ENCODE measurements at regions not wholly inside any gene's neighbourhood (a gene's known extent, or its start where the extent isn't known, plus 50 kb on each side); places are given as distances from the start of the nearest gene placed in this dataset.

GRCh38 chr20:6485351-6485750 lies 282.1 kb upstream of the BMP2 start:
- Histone ChIP-seq H3K79me2 (ENCODE audit: insufficient read depth, low read length) (no peaks in the 10 kb centered on the region), H3K27me3 (ENCODE audit: insufficient read depth, low read length) (no peaks in the 10 kb centered on the region), H3K27ac (ENCODE audit: insufficient read length, low read depth, low read length) (no peak overlapping the region), H2AFZ (ENCODE audit: low read length) (no peak overlapping the region), H3K23me2 (ENCODE audit: insufficient read length, low read depth, low read length, poor library complexity, severe bottlenecking) (no peaks in the 10 kb centered on the region), H2BK20ac (ENCODE audit: low read depth, low read length, poor library complexity, severe bottlenecking) (no peak overlapping the region), H3K9me3 (ENCODE audit: control insufficient read depth, low read depth, low read length) (no peaks in the 10 kb centered on the region), H2BK5ac (ENCODE audit: insufficient read length, low read length) (no peak overlapping the region), H2BK12ac (ENCODE audit: insufficient read length, low read depth, low read length) (no peak overlapping the region), H4K8ac (replicated peaks; ENCODE audit: insufficient read length, low read depth, low read length) (no peak overlapping the region), H3K4me1 (ENCODE audit: insufficient read depth, low read length) (no peaks in the 10 kb centered on the region; the same call in 1 of the 2 replicates), H3T11ph (ENCODE audit: low read length) (no peak overlapping the region), H4K20me1 (ENCODE audit: control insufficient read depth, insufficient read depth, insufficient read length) (no peaks in the 10 kb centered on the region), H3K4me2 (ENCODE audit: insufficient read depth, insufficient read length, low read length) (no peak overlapping the region), H3K4ac (ENCODE audit: low read depth, low read length) (no peak overlapping the region), H4K91ac (ENCODE audit: insufficient read length, low read depth, low read length) (no peak overlapping the region), H3K18ac (ENCODE audit: insufficient read length, low read depth, low read length) (no peak overlapping the region), H3K9ac (ENCODE audit: extremely low read depth, insufficient read length, low read length) (no peak overlapping the region), H4K5ac (ENCODE audit: insufficient read length, low read depth, low read length) (no peak overlapping the region), H3K56ac (ENCODE audit: insufficient read length, low read depth, low read length) (no peak overlapping the region), H3K79me1 (ENCODE audit: insufficient read depth, low read depth, low read length, poor library complexity, severe bottlenecking) (no peaks in the 10 kb centered on the region), H2AK5ac (ENCODE audit: insufficient read length, low read length) (no peak overlapping the region), H3K23ac (ENCODE audit: insufficient read length, low read depth, low read length) (no peak overlapping the region), H2BK120ac (ENCODE audit: low read depth, low read length, poor library complexity, severe bottlenecking) (no peak overlapping the region), H2BK15ac (ENCODE audit: low read depth, low read length) (no peak overlapping the region), H3K14ac (ENCODE audit: insufficient read depth, low read length) (no peak overlapping the region)
- Mint-ChIP-seq H3K4me1 (0 out of 4 replicates have a peak, but pooled peaks cover 0 to 2% of the 10 kb centered on the region in 2 experiments), H3K27me3 (ENCODE audit: low read depth) (no peaks in the 10 kb centered on the region), H3K9me3 (no peaks in the 10 kb centered on the region), H3K4me3 (no peak overlapping the region), H3K27ac (no peak overlapping the region), H3K36me3 (ENCODE audit: insufficient read depth in 1 of 3, low read depth in 3 of 3) (no peaks in the 10 kb centered on the region)
- WGBS (ENCODE audit: extremely low coverage, insufficient read length, low lambda C conversion rate), result no CpG with 5 or more reads among the region's 7 CpGs
- TF ChIP-seq CTCF (conservative IDR thresholded peaks at IDR 0.05), result no peak
- DNase-seq, result no peak

Data from H9 (cell line).